HG03432 (cell line): ENCODE measurements at regions not wholly inside any gene's neighbourhood (a gene's known extent, or its start where the extent isn't known, plus 50 kb on each side); places are given as distances from the start of the nearest gene placed in this dataset.
A peak's percentile ranks its signal among the peaks of the same experiment; 100 is the strongest.

Source experiments
- ATAC-seq: cut with Tn5 transposase; IDR thresholded peaks from one replicate; pipeline ENCODE4 v1.9.1; 2021; ENCODE audit warnings: mild to moderate bottlenecking, moderate library complexity; ENCODE audit not compliant: unreplicated experiment

- no peak for ATAC-seq
Measured at GRCh38 chr3:24639481-24640329, 145.1 kb upstream of the THRB start.

GRCh38 chr3:24640330-24640877 is 145.8 kb upstream of the THRB start:
- peak; percentile 57 for ATAC-seq

- ATAC-seq: no peak
Measured at GRCh38 chr3:24641628-24642027, 147.0 kb upstream of the THRB start.

- ATAC-seq: no peak
Measured at GRCh38 chr3:24645047-24645446, 150.4 kb upstream of the THRB start.

GRCh38 chr3:24646790-24647189 is 152.1 kb upstream of the THRB start:
- no peak for ATAC-seq

- ATAC-seq: no peak
Measured at GRCh38 chr3:24648063-24648462, 153.4 kb upstream of the THRB start.

GRCh38 chr3:24650839-24651238 is 156.2 kb upstream of the THRB start:
- ATAC-seq: no peak

GRCh38 chr3:24657870-24658510 is 163.3 kb upstream of the THRB start:
- ATAC-seq: no peak

GRCh38 chr3:24661175-24661584 is 166.5 kb upstream of the THRB start:
- no peak for ATAC-seq

GRCh38 chr3:24662449-24663345 is 168.0 kb upstream of the THRB start:
- ATAC-seq: no peak

- ATAC-seq: no peak
Measured at GRCh38 chr3:24663406-24663805, 168.8 kb upstream of the THRB start.

- no peak for ATAC-seq
Measured at GRCh38 chr3:24668039-24668438, 173.4 kb upstream of the THRB start.

GRCh38 chr3:24670871-24671270 is 176.2 kb upstream of the THRB start:
- no peak for ATAC-seq

- no peak for ATAC-seq
Measured at GRCh38 chr3:24673596-24673995, 178.9 kb upstream of the THRB start.

GRCh38 chr3:24674261-24674660 is 179.6 kb upstream of the THRB start:
- no peak for ATAC-seq

GRCh38 chr3:24678021-24678420 is 183.4 kb upstream of the THRB start:
- ATAC-seq: peak; percentile 46

- ATAC-seq: peak; percentile 66
Measured at GRCh38 chr3:24678421-24678865, 183.8 kb upstream of the THRB start.

- ATAC-seq: no peak
Measured at GRCh38 chr3:24679429-24679828, 184.8 kb upstream of the THRB start.

GRCh38 chr3:24680214-24680967 is 185.7 kb upstream of the THRB start:
- ATAC-seq: peak; percentile 64

GRCh38 chr3:24682141-24682547 is 187.5 kb upstream of the THRB start:
- no peak for ATAC-seq
